Posterior cingulate gyrus (tissue), 11 donors: ENCODE measurements at regions not wholly inside any gene's neighbourhood (a gene's known extent, or its start where the extent isn't known, plus 50 kb on each side); places are given as distances from the start of the nearest gene placed in this dataset.

Experiments used
- DNase-seq, 10 donors: peaks; one replicate each; pipeline versions ENCODE4 v3.0.0 to v3.0.0-alpha.2; 2020 to 2021; ENCODE audit warnings: mixed read lengths in 3 of 10
- intact Hi-C: fragments of 100-400 bp; cut with DNase I; formaldehyde crosslinking; loops from one replicate; pipeline ENCODE4 v1.15.1; 2023

GRCh38 chr16:76963614-76964315 lies 227.2 kb upstream of the MON1B start:
- DNase-seq = no peak
- intact Hi-C loops = no loop called here

- no peak for DNase-seq
- intact Hi-C loops = no loop called here
These were observed 226.4 kb upstream of the MON1B start for GRCh38 chr16:76964464-76965154.

GRCh38 chr16:76970087-76970744 lies 220.8 kb upstream of the MON1B start:
- intact Hi-C loops = no loop called here

GRCh38 chr16:76970745-76971099 lies 220.3 kb upstream of the MON1B start:
- DNase-seq = no peak
- intact Hi-C loops = no loop called here

More at GRCh38 chr16:76970087-76970744, 220.8 kb upstream of the MON1B start:
- no peak for DNase-seq

- intact Hi-C loops = no loop called here
- DNase-seq = no peak
These were observed 214.9 kb upstream of the MON1B start for GRCh38 chr16:76976101-76976500.

GRCh38 chr16:76976756-76977155 lies 214.2 kb upstream of the MON1B start:
- no peak for DNase-seq
- intact Hi-C loops = no loop called here

GRCh38 chr16:76984196-76984595 lies 206.8 kb upstream of the MON1B start:
- no peak for DNase-seq
- intact Hi-C loops = no loop called here

GRCh38 chr16:76985392-76986045 lies 205.5 kb upstream of the MON1B start:
- intact Hi-C loops = no loop called here
- DNase-seq = no peak

- intact Hi-C loops = no loop called here
- no peak for DNase-seq
These were observed 202.5 kb upstream of the MON1B start for GRCh38 chr16:76988526-76988925.

GRCh38 chr16:77002644-77003043 lies 188.3 kb upstream of the MON1B start:
- intact Hi-C loops = no loop called here
- peak in 1 of 10 donors; percentile 18 for DNase-seq

- no peak for DNase-seq
These were observed 181.5 kb upstream of the MON1B start for GRCh38 chr16:77009453-77009852.

GRCh38 chr16:77014441-77014840 lies 176.5 kb upstream of the MON1B start:
- no peak for DNase-seq
- intact Hi-C loops = no loop called here

More at GRCh38 chr16:77009453-77009852, 181.5 kb upstream of the MON1B start:
- intact Hi-C loops = no loop called here

GRCh38 chr16:77030600-77030999 lies 160.4 kb upstream of the MON1B start:
- DNase-seq = no peak
- intact Hi-C loops = no loop called here

- intact Hi-C loops = no loop called here
- no peak for DNase-seq
These were observed 157.5 kb upstream of the MON1B start for GRCh38 chr16:77033516-77033915.

GRCh38 chr16:77035361-77035760 lies 155.6 kb upstream of the MON1B start:
- DNase-seq = no peak
- intact Hi-C loops = no loop called here

GRCh38 chr16:77037696-77038347 lies 153.2 kb upstream of the MON1B start:
- DNase-seq = peak in 1 of 10 donors; percentile 32
- intact Hi-C loops = no loop called here

- DNase-seq = no peak
- intact Hi-C loops = no loop called here
These were observed 149.5 kb upstream of the MON1B start for GRCh38 chr16:77041468-77041867.

GRCh38 chr16:77043076-77043475 lies 147.9 kb upstream of the MON1B start:
- no peak for DNase-seq
- intact Hi-C loops = no loop called here

- intact Hi-C loops = no loop called here
- no peak for DNase-seq
These were observed 144.8 kb upstream of the MON1B start for GRCh38 chr16:77046206-77046605.

- no peak for DNase-seq
- intact Hi-C loops = no loop called here
These were observed 142.9 kb upstream of the MON1B start for GRCh38 chr16:77048085-77048484.

- intact Hi-C loops = no loop called here
These were observed 141.4 kb upstream of the MON1B start for GRCh38 chr16:77049577-77049976.

More at GRCh38 chr16:77049577-77049976, 141.4 kb upstream of the MON1B start:
- no peak for DNase-seq
